Hematopoietic multipotent progenitor cell treated with erythropoietin and hydrocortisone succinate and interleukin-3 and kit ligand, for 15 days (in vitro differentiated cells): ENCODE measurements at regions not wholly inside any gene's neighbourhood (a gene's known extent, or its start where the extent isn't known, plus 50 kb on each side); places are given as distances from the start of the nearest gene placed in this dataset.

Experiments used
- DNase-seq: peaks from one replicate; pipeline ENCODE4 v3.0.0-alpha.2; 2015; ENCODE audit warnings: low spot score

- DNase-seq = no peak
These were observed 969.6 kb upstream of the GJE1 start for GRCh38 chr6:141163107-141163506.

- DNase-seq = no peak
These were observed 974.0 kb upstream of the GJE1 start for GRCh38 chr6:141158740-141159139.

- no peak for DNase-seq
These were observed 979.2 kb upstream of the GJE1 start for GRCh38 chr6:141153563-141153962.

GRCh38 chr6:141152951-141153350 is 979.8 kb upstream of the GJE1 start:
- no peak for DNase-seq

- DNase-seq = no peak
These were observed 980.9 kb upstream of the GJE1 start for GRCh38 chr6:141151710-141152417.

GRCh38 chr6:141141870-141142269 is 990.9 kb upstream of the GJE1 start:
- DNase-seq = no peak

GRCh38 chr6:141140905-141141304 is 991.8 kb upstream of the GJE1 start:
- DNase-seq = no peak

GRCh38 chr6:141139461-141139860 is 993.3 kb upstream of the GJE1 start:
- DNase-seq = no peak

- DNase-seq = no peak
These were observed 998.0 kb upstream of the GJE1 start for GRCh38 chr6:141134723-141135122.

GRCh38 chr6:141133836-141134235 is 998.9 kb upstream of the GJE1 start:
- DNase-seq = no peak

GRCh38 chr6:141133346-141133745 is 999.4 kb upstream of the GJE1 start:
- no peak for DNase-seq

- no peak for DNase-seq
These were observed 1001.1 kb upstream of the GJE1 start for GRCh38 chr6:141131616-141132015.

GRCh38 chr6:141123497-141123896 is 1009.2 kb upstream of the GJE1 start:
- DNase-seq = no peak

GRCh38 chr6:141123049-141123448 is 1009.7 kb upstream of the GJE1 start:
- DNase-seq = no peak

GRCh38 chr6:141118991-141119390 is 1013.7 kb upstream of the GJE1 start:
- DNase-seq = no peak

GRCh38 chr6:141117874-141118273 is 1014.9 kb upstream of the GJE1 start:
- no peak for DNase-seq

- no peak for DNase-seq
These were observed 1022.2 kb upstream of the GJE1 start for GRCh38 chr6:141110481-141110880.

- DNase-seq = no peak
These were observed 1025.0 kb upstream of the GJE1 start for GRCh38 chr6:141107591-141108160.

GRCh38 chr6:141105481-141105880 is 1027.2 kb upstream of the GJE1 start:
- DNase-seq = no peak

GRCh38 chr6:141103246-141103645 is 1029.5 kb upstream of the GJE1 start:
- no peak for DNase-seq

GRCh38 chr6:141097471-141097870 is 1035.3 kb upstream of the GJE1 start:
- DNase-seq = no peak

GRCh38 chr6:141095308-141095707 is 1037.4 kb upstream of the GJE1 start:
- no peak for DNase-seq

- no peak for DNase-seq
These were observed 1044.6 kb upstream of the GJE1 start for GRCh38 chr6:141088171-141088570.
